Stimulated activated CD4-positive, alpha-beta T cell treated with anti-CD3 and anti-CD28 coated beads, TNF-alpha, amount 100 ng/mL, for 1 hour (primary cell): ENCODE measurements at regions not wholly inside any gene's neighbourhood (a gene's known extent, or its start where the extent isn't known, plus 50 kb on each side); places are given as distances from the start of the nearest gene placed in this dataset.
"Not testable (repeated sequence)": the region's sequence is repeated elsewhere in the genome, so short reads cannot be mapped to it uniquely, and the experiment has no call there.

Experiments
- DNase-seq, 3 donors: peaks; one replicate each; pipeline ENCODE4 v3.0.0-alpha.2; 2020; ENCODE audit warnings: low read depth in 3 of 3, low spot score in 1 of 3

- not testable (repeated sequence) for DNase-seq
Observed at GRCh38 chr5:126150319-126150718, 272.9 kb upstream of the GRAMD2B start.

- not testable (repeated sequence) for DNase-seq
Observed at GRCh38 chr5:126155298-126155697, 267.9 kb upstream of the GRAMD2B start.

- DNase-seq: no peak
Observed at GRCh38 chr5:126166368-126166767, 256.8 kb upstream of the GRAMD2B start.

GRCh38 chr5:126168785-126169184 lies 254.4 kb upstream of the GRAMD2B start:
- DNase-seq: no peak

- no peak for DNase-seq
Observed at GRCh38 chr5:126171916-126172315, 251.3 kb upstream of the GRAMD2B start.

- DNase-seq: no peak
Observed at GRCh38 chr5:126172812-126173211, 250.4 kb upstream of the GRAMD2B start.

- no peak for DNase-seq
Observed at GRCh38 chr5:126178521-126178920, 244.7 kb upstream of the GRAMD2B start.

GRCh38 chr5:126182971-126183695 lies 240.1 kb upstream of the GRAMD2B start:
- DNase-seq: no peak

- no peak for DNase-seq
Observed at GRCh38 chr5:126184474-126184873, 238.7 kb upstream of the GRAMD2B start.

GRCh38 chr5:126186210-126186609 lies 237.0 kb upstream of the GRAMD2B start:
- no peak for DNase-seq

GRCh38 chr5:126188804-126189203 lies 234.4 kb upstream of the GRAMD2B start:
- DNase-seq: no peak

GRCh38 chr5:126189231-126189630 lies 234.0 kb upstream of the GRAMD2B start:
- no peak for DNase-seq

- DNase-seq: no peak
Observed at GRCh38 chr5:126189862-126190261, 233.3 kb upstream of the GRAMD2B start.

GRCh38 chr5:126192226-126192625 lies 231.0 kb upstream of the GRAMD2B start:
- no peak for DNase-seq

- no peak for DNase-seq
Observed at GRCh38 chr5:126195410-126196100, 227.7 kb upstream of the GRAMD2B start.

GRCh38 chr5:126198531-126198930 lies 224.7 kb upstream of the GRAMD2B start:
- DNase-seq: no peak

GRCh38 chr5:126199467-126199866 lies 223.7 kb upstream of the GRAMD2B start:
- no peak for DNase-seq

- DNase-seq: no peak
Observed at GRCh38 chr5:126208691-126209090, 214.5 kb upstream of the GRAMD2B start.

- no peak for DNase-seq
Observed at GRCh38 chr5:126210955-126211354, 212.3 kb upstream of the GRAMD2B start.

GRCh38 chr5:126219616-126220015 lies 203.6 kb upstream of the GRAMD2B start:
- DNase-seq: no peak

- DNase-seq: no peak
Observed at GRCh38 chr5:126220725-126221124, 202.5 kb upstream of the GRAMD2B start.

GRCh38 chr5:126228934-126229333 lies 194.3 kb upstream of the GRAMD2B start:
- DNase-seq: no peak

- no peak for DNase-seq
Observed at GRCh38 chr5:126233256-126233655, 190.0 kb upstream of the GRAMD2B start.
